Lower lobe of right lung (tissue), 2 donors: ENCODE measurements at regions not wholly inside any gene's neighbourhood (a gene's known extent, or its start where the extent isn't known, plus 50 kb on each side); places are given as distances from the start of the nearest gene placed in this dataset.
"Not testable (repeated sequence)": the region's sequence is repeated elsewhere in the genome, so short reads cannot be mapped to it uniquely, and the experiment has no call there.

Experiments used
- ATAC-seq, 2 donors: fragments of 200-7000 bp; cut with Tn5 transposase; one replicate each; pipeline ENCODE4 v1.9.1; 2020 to 2022; ENCODE audit warnings: mild to moderate bottlenecking in 2 of 2, moderate library complexity in 2 of 2
- DNase-seq: peaks from one replicate; pipeline ENCODE4 v3.0.0-alpha.2; 2020
- H3K27ac ChIP-seq: fragments of 200-600 bp; one replicate; pipeline ENCODE4 v1.8.0; 2022
- H3K27me3 ChIP-seq: fragments of 200-600 bp; one replicate; pipeline ENCODE4 v1.8.0; 2022; ENCODE audit warnings: low read depth
- H3K36me3 ChIP-seq: fragments of 200-600 bp; one replicate; pipeline ENCODE4 v1.8.0; 2022; ENCODE audit warnings: mild to moderate bottlenecking
- H3K4me1 ChIP-seq: fragments of 200-600 bp; one replicate; pipeline ENCODE4 v1.8.0; 2022
- H3K4me3 ChIP-seq: fragments of 200-600 bp; one replicate; pipeline ENCODE4 v1.8.0; 2022; ENCODE audit warnings: mild to moderate bottlenecking
- H3K9me3 ChIP-seq: fragments of 200-600 bp; one replicate; pipeline ENCODE4 v1.8.0; 2022
- intact Hi-C: fragments of 100-400 bp; cut with DNase I; formaldehyde crosslinking; loops from one replicate; pipeline ENCODE4 v1.11.0; 2022
- TF ChIP-seq, protein P1 (sequence below): fragments of 200-600 bp; IDR thresholded peaks from one replicate; pipeline ENCODE4 v1.8.0; 2022; ENCODE audit warnings: antibody characterized with exemption, mild to moderate bottlenecking
- donor health status: DM: no; HTN: yes; CAD: no; lungs with severe emphysema.

DNA sequence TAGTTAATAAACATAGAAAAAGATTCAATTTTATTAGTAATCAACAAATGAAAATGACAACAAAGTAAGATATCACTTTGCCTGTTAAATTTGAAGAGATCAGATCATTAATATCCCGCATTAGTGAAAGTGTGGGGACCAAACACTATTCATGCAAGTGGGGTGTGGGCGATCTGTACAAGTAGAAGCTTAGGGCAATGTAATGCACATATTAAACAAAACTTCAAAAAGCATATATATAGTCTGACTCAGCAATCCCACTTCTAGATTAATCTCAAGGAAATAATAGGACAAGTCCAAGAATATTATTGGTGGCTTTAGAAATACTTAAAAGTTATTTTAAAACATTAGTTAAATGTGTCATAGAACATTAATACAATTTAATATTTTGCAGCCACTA, 188.5 kb downstream of the LRRC70 start:
- no peaks in the 10 kb centered on the region for H3K4me1 ChIP-seq
- DNase-seq (no peak), ATAC-seq (no peak)
- H3K4me3 ChIP-seq, result no peak overlapping the region
- H3K27me3 ChIP-seq, result no peaks in the 10 kb centered on the region
- intact Hi-C loops, result no loop called here
- H3K27ac ChIP-seq, result no peak overlapping the region
- no peaks in the 10 kb centered on the region for H3K9me3 ChIP-seq
- TF ChIP-seq, protein P1, sequence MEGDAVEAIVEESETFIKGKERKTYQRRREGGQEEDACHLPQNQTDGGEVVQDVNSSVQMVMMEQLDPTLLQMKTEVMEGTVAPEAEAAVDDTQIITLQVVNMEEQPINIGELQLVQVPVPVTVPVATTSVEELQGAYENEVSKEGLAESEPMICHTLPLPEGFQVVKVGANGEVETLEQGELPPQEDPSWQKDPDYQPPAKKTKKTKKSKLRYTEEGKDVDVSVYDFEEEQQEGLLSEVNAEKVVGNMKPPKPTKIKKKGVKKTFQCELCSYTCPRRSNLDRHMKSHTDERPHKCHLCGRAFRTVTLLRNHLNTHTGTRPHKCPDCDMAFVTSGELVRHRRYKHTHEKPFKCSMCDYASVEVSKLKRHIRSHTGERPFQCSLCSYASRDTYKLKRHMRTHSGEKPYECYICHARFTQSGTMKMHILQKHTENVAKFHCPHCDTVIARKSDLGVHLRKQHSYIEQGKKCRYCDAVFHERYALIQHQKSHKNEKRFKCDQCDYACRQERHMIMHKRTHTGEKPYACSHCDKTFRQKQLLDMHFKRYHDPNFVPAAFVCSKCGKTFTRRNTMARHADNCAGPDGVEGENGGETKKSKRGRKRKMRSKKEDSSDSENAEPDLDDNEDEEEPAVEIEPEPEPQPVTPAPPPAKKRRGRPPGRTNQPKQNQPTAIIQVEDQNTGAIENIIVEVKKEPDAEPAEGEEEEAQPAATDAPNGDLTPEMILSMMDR, result no peak
- no peaks in the 10 kb centered on the region for H3K36me3 ChIP-seq

DNA sequence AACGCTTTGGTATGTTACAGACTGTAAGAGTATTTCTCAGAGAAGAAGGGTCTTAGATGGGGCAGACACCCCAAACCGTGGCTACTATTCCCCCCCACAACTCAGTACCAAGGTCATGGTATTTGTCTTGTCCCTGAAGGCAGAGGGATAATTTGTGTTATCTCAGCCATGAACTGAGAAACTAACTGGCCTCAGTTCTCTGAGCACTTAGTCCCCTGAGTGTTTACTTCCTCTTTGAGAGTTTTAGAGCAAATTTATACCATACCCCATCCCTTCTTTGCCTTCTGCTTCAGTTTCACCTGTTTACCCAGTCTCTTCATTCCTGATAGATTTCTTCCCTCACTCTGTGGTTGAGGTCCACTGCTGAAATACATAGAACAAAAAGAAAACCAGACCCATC, 183.9 kb downstream of the LRRC70 start:
- intact Hi-C loops, result no loop called here
- H3K9me3 ChIP-seq, result no peaks in the 10 kb centered on the region
- no peaks in the 10 kb centered on the region for H3K36me3 ChIP-seq
- H3K27ac ChIP-seq, result no peak overlapping the region
- TF ChIP-seq, protein P1, result no peak
- DNase-seq (no peak), ATAC-seq (no peak)
- no peak overlapping the region for H3K4me3 ChIP-seq
- H3K27me3 ChIP-seq, result no peaks in the 10 kb centered on the region
- no peaks in the 10 kb centered on the region for H3K4me1 ChIP-seq

DNA sequence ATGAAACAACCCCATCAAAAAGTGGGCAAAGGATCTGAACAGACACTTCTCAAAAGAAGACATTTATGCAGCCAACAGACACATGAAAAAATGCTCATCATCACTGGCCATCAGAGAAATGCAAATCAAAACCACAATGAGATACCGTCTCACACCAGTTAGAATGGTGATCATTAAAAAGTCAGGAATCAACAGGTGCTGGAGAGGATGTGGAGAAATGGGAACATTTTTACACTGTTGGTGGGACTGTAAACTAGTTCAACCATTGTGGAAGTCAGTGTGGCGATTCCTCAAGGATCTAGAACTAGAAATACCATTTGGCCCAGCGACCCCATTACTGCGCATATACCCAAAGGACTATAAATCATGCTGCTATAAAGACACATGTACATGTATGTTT, 179.1 kb downstream of the LRRC70 start:
- H3K4me1 ChIP-seq, H3K27ac ChIP-seq, H3K27me3 ChIP-seq, H3K9me3 ChIP-seq, H3K36me3 ChIP-seq, intact Hi-C loops, DNase-seq, ATAC-seq, H3K4me3 ChIP-seq: not testable (repeated sequence)

DNA sequence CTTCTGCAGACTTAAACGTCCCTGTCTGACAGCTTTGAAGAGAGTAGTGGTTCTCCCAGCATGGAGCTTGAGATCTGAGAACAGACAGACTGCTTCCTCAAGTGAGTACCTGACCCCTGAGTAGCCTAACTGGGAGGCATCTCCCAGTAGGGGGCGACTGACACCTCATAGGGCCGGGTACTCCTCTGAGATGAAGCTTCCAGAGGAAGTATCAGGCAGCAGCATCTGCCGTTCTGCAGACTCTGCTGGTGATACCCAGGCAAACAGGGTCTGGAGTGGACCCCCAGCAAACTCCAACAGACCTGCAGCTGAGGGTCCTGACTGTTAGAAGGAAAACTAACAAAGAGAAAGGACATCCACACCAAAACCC, 174.4 kb downstream of the LRRC70 start:
- H3K27me3 ChIP-seq, H3K9me3 ChIP-seq, H3K36me3 ChIP-seq, DNase-seq, ATAC-seq, intact Hi-C loops, H3K27ac ChIP-seq, H3K4me1 ChIP-seq, H3K4me3 ChIP-seq: not testable (repeated sequence)

DNA sequence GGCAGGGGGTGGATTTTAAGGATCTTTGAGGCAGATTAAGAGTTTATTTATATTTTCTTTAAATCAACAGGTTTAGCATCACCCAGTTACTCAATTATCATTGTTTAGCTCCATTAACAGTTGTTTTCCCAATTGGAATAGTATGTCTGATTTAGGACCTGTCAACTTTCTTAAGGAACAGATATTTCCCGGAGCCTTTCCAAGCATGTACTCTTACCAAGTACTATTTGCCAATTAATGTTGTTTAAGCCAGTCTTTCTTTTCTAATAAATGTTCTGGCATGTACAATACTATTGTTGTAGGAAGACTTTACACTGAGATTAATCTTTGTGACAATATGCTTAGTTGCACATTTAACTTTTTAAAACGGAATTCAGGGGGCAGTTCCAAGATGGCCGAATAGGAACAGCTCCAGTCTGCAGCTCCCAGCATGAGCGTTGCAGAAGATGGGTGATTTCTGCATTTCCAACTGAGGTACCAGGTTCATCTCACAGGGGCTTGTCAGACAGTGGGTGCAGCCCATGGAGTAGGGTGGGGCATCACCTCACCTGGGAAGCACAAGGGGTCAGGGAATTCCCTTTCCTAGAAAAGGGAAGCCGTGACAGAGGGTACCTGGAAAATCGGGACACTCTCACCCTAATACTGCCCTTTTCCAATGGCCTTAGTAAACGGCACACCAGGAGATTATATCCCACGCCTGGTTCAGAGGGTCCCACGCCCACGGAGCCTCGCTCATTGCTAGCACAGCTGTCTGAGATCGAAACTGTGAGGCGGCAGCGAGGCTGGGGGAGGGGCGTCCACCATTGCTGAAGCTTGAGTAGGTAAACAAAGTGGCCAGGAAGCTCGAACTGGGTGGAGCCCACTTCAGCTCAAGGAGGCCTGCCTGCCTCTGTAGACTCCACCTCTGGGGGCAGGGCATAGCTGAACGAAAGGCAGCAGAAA, 173.7 kb downstream of the LRRC70 start:
- intact Hi-C loops, H3K36me3 ChIP-seq, ATAC-seq, H3K4me1 ChIP-seq, H3K27ac ChIP-seq, H3K27me3 ChIP-seq, H3K9me3 ChIP-seq, H3K4me3 ChIP-seq: not testable (repeated sequence)
- peak; percentile 46 for DNase-seq

DNA sequence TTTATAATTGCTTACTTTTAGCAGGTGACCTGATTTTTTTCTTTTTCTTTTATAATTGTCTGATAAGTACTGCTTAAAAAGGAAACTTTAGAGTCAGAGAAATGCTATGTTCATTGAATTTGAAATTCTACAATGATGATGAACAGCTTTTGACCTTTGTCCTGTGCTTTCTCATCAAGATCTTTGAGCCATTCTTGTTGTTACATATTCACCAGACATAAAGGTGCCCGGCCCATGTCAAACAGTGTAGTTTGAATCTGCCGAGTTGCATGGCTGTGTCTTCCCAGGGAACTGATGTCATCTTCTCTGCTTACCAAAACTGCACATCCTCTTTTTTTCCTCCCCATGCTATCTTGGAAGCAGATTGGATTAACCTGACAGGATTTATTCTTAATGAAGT, 163.6 kb downstream of the LRRC70 start:
- no peaks in the 10 kb centered on the region for H3K4me1 ChIP-seq
- DNase-seq (no peak), ATAC-seq (no peak)
- no peaks in the 10 kb centered on the region for H3K36me3 ChIP-seq
- H3K4me3 ChIP-seq, result no peak overlapping the region
- no peaks in the 10 kb centered on the region for H3K9me3 ChIP-seq
- H3K27me3 ChIP-seq, result no peaks in the 10 kb centered on the region
- TF ChIP-seq, protein P1, result no peak
- H3K27ac ChIP-seq, result no peak overlapping the region
- intact Hi-C loops, result no loop called here

DNA sequence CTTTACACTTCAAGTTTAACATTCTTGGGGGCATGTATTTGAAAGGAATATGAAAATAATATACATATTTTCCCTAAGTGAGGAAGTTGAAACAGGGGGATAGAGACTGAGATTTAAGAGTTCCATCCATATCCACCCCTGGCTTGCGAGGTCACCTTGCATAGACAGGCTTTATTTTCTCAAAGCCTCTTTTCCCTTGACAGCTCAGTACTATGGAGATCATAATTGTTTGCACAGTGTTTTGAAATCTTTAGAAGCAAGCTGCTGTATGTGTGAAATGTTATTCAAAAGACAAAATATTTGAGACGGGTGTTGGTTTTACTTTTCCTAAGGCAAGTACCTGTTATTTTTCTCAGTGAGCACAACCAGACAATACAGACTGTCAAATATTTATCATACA, 163.1 kb downstream of the LRRC70 start:
- no peaks in the 10 kb centered on the region for H3K9me3 ChIP-seq
- intact Hi-C loops, result no loop called here
- TF ChIP-seq, protein P1, result no peak
- H3K4me3 ChIP-seq, result no peak overlapping the region
- DNase-seq (no peak), ATAC-seq (no peak)
- H3K27ac ChIP-seq, result no peak overlapping the region
- H3K27me3 ChIP-seq, result no peaks in the 10 kb centered on the region
- no peaks in the 10 kb centered on the region for H3K36me3 ChIP-seq
- no peaks in the 10 kb centered on the region for H3K4me1 ChIP-seq
